ENCODE measurements at regions not wholly inside any gene's neighbourhood (a gene's known extent, or its start where the extent isn't known, plus 50 kb on each side); places are given as distances from the start of the nearest gene placed in this dataset.

DNA sequence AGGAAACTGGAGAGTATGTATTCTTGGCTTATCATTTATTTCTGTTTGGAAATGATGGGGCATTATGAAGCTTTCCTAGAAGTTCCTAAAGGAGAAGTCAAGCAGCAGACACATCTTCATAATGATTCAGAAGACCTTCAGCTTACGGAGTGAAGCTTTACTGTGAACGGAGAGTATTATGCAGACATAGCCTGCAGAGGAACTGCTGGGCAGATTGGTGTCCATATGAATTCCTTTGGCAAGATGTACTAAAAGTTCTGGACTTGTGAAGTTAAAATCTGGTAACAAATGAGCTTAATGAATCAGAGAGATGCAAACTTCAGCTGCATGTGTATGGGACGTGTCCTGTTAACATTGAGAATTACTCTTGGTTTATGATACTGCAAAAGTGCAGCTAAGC, 60.1 kb downstream of the NABP1 start:
- no peak overlapping the region for H3K4me3 ChIP-seq (ENCODE audit: control insufficient read depth in 2 of 3, extremely low read depth in 1 of 3, insufficient read depth in 2 of 3, low read depth in 1 of 3, low read length in 3 of 3)
- no peak overlapping the region for H3K27ac ChIP-seq (ENCODE audit: control insufficient read depth, insufficient read depth, low read length)
- DNase-seq (ENCODE audit: low read depth, low spot score): no peak
- H3K36me3 ChIP-seq (ENCODE audit: control insufficient read depth in 2 of 2, extremely low read depth in 1 of 2, insufficient read depth in 2 of 2, low read length in 2 of 2): no peaks in the 10 kb centered on the region
- no peaks in the 10 kb centered on the region for H3K9me1 ChIP-seq (ENCODE audit: control insufficient read depth, extremely low read depth, insufficient read depth, low read length)
- H3K9ac ChIP-seq (ENCODE audit: control insufficient read depth, extremely low read depth, insufficient read depth, low read length): no peak overlapping the region
- H3K27me3 ChIP-seq (ENCODE audit: control insufficient read depth, extremely low read depth, insufficient read depth, low read length): no peaks in the 10 kb centered on the region
- TF ChIP-seq, protein P1, sequence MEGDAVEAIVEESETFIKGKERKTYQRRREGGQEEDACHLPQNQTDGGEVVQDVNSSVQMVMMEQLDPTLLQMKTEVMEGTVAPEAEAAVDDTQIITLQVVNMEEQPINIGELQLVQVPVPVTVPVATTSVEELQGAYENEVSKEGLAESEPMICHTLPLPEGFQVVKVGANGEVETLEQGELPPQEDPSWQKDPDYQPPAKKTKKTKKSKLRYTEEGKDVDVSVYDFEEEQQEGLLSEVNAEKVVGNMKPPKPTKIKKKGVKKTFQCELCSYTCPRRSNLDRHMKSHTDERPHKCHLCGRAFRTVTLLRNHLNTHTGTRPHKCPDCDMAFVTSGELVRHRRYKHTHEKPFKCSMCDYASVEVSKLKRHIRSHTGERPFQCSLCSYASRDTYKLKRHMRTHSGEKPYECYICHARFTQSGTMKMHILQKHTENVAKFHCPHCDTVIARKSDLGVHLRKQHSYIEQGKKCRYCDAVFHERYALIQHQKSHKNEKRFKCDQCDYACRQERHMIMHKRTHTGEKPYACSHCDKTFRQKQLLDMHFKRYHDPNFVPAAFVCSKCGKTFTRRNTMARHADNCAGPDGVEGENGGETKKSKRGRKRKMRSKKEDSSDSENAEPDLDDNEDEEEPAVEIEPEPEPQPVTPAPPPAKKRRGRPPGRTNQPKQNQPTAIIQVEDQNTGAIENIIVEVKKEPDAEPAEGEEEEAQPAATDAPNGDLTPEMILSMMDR (optimal IDR thresholded peaks at IDR 0.05 in 1 of 3, IDR thresholded peaks at IDR 0.05 in 1 of 3, conservative IDR thresholded peaks at IDR 0.05 in 1 of 3; ENCODE audit: extremely low read depth in 1 of 3, insufficient read depth in 2 of 3, low read length in 3 of 3): no peak
- TF ChIP-seq EZH2 (IDR thresholded peaks at IDR 0.05; ENCODE audit: low read length): no peak
- no peaks in the 10 kb centered on the region for H3K79me2 ChIP-seq (ENCODE audit: control insufficient read depth, insufficient read depth, low read length)
- no peaks in the 10 kb centered on the region for H3K4me1 ChIP-seq (ENCODE audit: control insufficient read depth, extremely low read depth, insufficient read depth, low read length)
- H3K4me2 ChIP-seq (ENCODE audit: control insufficient read depth, extremely low read depth, insufficient read depth, low read depth, low read length): no peak overlapping the region
- no peak overlapping the region for H2AFZ ChIP-seq (ENCODE audit: control insufficient read depth, low read length)
- no peak for FAIRE-seq
- no peaks in the 10 kb centered on the region for H4K20me1 ChIP-seq (ENCODE audit: control insufficient read depth, extremely low read depth, insufficient read depth, low read length)
- dilution Hi-C loops (cut with MboI; ENCODE audit: extremely low pct_ligation_motif_present, low sequenced_read_pairs): no loop called here
- no peaks in the 10 kb centered on the region for H3K9me3 ChIP-seq (ENCODE audit: control insufficient read depth, low read depth, low read length)

- no peaks in the 10 kb centered on the region for H3K27me3 ChIP-seq (ENCODE audit: control insufficient read depth, extremely low read depth, insufficient read depth, low read length)
- dilution Hi-C loops (cut with MboI; ENCODE audit: extremely low pct_ligation_motif_present, low sequenced_read_pairs): no loop called here
These were observed 60.7 kb downstream of the NABP1 start for GRCh38 chr2:191738667-191739066.

More at GRCh38 chr2:191738667-191739066, 60.7 kb downstream of the NABP1 start:
- no peaks in the 10 kb centered on the region for H3K4me1 ChIP-seq (ENCODE audit: control insufficient read depth, extremely low read depth, insufficient read depth, low read length)
- no peak for DNase-seq (ENCODE audit: low read depth, low spot score)
- H3K9me1 ChIP-seq (ENCODE audit: control insufficient read depth, extremely low read depth, insufficient read depth, low read length): no peaks in the 10 kb centered on the region
- no peaks in the 10 kb centered on the region for H3K36me3 ChIP-seq (ENCODE audit: control insufficient read depth in 2 of 2, extremely low read depth in 1 of 2, insufficient read depth in 2 of 2, low read length in 2 of 2)
- no peak overlapping the region for H3K9ac ChIP-seq (ENCODE audit: control insufficient read depth, extremely low read depth, insufficient read depth, low read length)
- no peaks in the 10 kb centered on the region for H3K79me2 ChIP-seq (ENCODE audit: control insufficient read depth, insufficient read depth, low read length)
- H4K20me1 ChIP-seq (ENCODE audit: control insufficient read depth, extremely low read depth, insufficient read depth, low read length): no peaks in the 10 kb centered on the region
- no peak overlapping the region for H2AFZ ChIP-seq (ENCODE audit: control insufficient read depth, low read length)
- H3K9me3 ChIP-seq (ENCODE audit: control insufficient read depth, low read depth, low read length): no peaks in the 10 kb centered on the region
- H3K27ac ChIP-seq (ENCODE audit: control insufficient read depth, insufficient read depth, low read length): no peak overlapping the region
- no peak overlapping the region for H3K4me2 ChIP-seq (ENCODE audit: control insufficient read depth, extremely low read depth, insufficient read depth, low read depth, low read length)
- no peak overlapping the region for H3K4me3 ChIP-seq (ENCODE audit: control insufficient read depth in 2 of 3, extremely low read depth in 1 of 3, insufficient read depth in 2 of 3, low read depth in 1 of 3, low read length in 3 of 3)
- FAIRE-seq: no peak
- TF ChIP-seq, protein P1 (optimal IDR thresholded peaks at IDR 0.05 in 1 of 3, IDR thresholded peaks at IDR 0.05 in 1 of 3, conservative IDR thresholded peaks at IDR 0.05 in 1 of 3; ENCODE audit: extremely low read depth in 1 of 3, insufficient read depth in 2 of 3, low read length in 3 of 3): no peak
- no peak for TF ChIP-seq EZH2 (IDR thresholded peaks at IDR 0.05; ENCODE audit: low read length)

Data from keratinocyte (primary cell).